ENCODE measurements at regions not wholly inside any gene's neighbourhood (a gene's known extent, or its start where the extent isn't known, plus 50 kb on each side); places are given as distances from the start of the nearest gene placed in this dataset.

DNA sequence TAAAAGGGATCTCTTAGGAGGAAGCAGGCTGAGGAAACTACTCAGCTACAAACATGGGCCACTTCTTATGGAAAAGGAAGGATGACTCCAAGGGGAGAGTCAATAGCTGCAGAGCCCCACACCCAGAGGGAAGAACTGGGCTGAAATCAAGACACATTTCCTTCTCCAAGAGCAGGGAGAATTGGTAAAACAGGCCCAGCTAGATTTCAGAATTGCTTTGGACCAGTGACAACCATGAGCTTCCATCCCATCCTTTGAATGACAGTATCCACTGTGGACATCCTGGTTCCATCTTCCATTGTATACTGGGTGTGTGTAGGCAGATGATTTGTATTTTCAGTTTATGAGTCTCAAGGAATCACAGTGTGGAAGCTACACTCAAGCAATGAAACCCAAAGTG, 267.5 kb downstream of the IRF8 start:
- no peak for DNase-seq

DNA sequence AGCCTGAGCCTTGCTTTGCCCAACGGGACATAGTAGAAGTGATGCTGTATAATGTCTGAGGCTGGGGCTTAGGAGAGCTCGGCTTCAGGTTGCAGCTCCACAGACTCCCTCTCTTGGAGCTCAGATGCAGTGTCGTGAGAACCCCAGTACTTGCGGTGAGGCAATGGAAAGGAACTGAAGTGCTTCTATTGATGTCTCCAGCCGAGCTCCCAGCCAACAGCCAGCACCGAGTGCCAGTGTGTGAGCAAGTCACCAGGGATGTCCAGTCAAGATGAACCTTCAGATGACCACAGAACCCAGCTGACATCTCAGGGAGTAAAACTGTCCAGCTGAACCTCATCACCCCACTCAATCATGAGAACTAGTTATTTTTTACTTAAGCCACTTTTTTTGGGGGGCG, 268.1 kb downstream of the IRF8 start:
- no peak for DNase-seq

DNA sequence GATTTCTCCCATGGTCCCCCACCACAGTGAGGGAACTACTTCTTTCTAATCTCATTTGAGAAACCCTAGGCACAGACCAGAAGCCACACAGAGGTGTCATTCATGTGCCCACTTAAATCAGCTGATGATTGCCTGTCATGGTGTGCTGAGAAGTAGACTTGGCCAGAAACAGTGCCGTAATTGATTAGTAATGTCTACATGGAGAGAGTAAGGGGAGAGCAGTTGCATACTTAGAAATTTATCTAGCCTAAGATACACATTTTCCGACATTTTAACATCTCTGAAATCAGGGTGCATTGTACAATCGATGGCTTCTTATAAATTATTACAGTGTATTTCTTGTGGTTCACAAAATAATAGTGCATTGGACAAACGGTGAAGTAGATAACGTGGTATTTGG, 271.8 kb downstream of the IRF8 start:
- DNase-seq = no peak

DNA sequence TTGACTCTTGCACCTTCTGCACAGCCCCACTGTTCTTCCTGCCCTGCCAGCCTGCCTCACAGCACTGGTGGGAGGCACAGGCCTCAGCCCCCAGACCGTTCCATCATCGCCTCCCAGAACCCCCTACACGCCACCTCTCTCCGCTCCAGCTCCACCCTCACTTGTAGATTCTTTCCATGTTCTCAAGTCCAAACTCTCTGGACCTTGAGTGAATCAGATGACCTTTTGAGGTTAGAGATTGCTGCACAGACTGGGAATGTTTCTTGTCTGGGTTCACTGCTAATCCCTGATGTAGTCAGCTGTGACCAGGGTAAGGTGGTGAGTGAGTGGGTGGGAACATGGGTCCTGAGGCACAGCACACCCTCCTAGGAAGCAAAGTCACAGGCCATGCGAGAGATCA, 272.4 kb downstream of the IRF8 start:
- DNase-seq = no peak

DNA sequence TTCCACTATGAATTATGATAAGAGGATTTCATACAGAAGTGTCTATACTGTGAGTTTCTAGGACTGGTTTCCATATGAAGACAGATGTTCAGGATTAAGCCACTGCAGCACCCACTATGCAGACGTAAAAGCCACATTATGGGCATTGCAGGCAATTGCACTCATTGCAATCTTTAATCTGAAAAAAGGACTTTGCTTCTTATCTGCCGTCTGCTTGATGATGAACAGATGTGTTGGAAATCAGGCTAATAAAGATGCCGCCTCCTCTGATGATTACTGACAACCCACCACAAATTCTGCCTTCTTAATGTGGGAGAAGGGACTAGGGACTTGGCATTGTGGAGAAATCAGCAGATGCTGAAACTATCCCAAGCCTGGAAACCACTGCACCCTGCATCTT, 276.9 kb downstream of the IRF8 start:
- no peak for DNase-seq

DNA sequence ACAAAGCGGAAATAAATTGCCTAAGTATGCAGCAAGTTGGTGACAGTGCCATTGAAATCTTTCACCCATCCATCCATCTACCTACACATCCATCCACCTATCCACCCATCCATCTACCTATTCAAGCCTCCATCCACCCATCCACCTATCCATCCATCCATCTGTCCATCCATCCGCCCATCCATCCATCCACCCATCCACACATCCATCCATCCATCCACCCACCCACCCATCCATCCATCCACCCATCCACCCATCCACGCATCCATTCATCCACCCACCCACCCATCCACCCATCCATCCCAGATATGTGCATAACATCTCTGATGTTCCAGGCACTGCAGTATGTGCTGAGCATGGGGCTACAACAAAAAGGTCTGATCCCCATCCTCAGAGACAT, 277.5 kb downstream of the IRF8 start:
- DNase-seq = no peak

DNA sequence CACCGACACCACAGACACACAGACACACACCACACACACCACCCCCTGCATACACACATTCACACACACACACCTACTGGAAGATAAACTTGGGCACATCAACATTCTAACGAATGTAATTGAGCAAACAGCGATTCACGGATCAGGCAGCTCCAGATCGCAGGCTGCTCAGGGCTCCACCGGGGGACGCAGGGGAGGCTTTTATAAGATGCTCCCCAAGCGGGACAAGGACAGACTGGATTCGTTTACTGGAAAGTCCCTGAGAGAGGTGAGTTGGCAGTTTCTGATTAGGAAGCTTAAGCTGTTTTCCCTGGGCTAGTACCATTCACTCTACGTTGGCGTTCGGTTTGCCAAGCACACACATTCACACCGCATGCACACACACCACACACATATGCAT, 281.3 kb downstream of the IRF8 start:
- no peak for DNase-seq

DNA sequence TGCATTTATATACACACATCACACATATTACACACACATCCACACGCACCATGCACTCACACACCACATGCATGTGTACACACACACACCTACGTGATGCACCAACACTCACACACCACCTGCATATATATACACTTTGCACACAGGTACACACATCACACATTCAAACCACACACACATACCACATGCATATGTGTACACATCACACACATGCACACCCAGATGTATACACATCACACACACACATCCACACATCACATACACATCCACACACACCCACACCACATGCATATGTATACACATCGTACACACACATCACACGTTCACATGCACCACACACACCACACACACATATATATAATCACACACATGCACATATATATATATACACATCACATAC, 281.8 kb downstream of the IRF8 start:
- DNase-seq = no peak

DNA sequence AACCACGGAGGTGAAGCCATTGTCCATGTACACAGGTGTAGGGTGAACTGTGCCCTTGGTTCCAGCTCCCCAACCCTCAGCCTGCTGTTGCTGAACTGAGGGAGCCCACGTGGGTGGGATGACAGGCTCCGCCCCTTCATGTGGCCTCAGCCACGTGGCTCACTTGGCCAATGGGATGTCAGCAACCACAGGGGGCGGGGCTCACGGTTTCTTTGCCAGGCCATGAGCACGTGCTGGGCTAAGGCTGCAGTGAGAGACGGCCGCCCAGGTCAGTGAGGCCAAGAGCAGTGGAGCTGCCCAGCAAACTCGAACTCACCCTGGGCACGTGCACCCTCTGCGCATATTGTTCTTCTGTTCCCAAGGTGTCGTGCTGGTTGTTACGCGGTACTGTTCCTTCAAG, 282.6 kb downstream of the IRF8 start:
- DNase-seq = no peak

DNA sequence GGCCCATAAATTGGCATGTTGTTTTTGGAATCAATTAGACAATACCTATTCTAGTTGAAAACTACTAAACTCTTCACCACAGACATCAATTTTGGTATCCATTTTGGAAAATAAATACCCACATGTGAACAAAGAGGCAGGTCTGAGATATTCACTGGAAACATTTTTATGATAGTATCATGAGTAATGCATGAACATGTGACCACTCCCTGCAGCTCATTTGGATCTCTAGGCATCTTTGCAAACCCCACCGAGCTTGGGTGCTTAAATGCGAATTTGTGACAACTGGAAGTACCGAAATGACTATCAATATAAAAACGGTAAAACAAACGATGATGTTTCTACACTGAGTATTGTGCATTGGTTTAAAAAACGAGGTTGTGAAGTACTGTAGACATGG, 285.2 kb downstream of the IRF8 start:
- DNase-seq = no peak

DNA sequence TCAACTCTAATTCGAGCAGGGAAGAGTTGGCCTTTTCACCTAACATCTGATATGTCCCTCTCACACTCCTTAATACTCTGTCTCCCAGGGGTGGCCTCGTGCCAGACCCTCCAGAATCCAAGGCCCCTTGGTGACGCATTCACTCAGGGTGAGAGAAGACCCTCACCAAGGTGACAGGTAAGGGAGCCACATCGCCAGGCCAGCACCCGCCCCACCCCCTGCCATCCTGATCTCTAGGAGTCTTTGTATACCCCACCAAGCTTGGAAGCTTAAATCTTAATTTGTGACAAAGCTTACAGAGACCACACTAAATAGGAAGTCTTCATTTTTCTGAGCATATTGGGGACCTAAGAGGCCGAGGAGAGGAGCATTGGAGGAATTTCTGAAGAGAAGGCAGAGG, 286.1 kb downstream of the IRF8 start:
- no peak for DNase-seq

DNA sequence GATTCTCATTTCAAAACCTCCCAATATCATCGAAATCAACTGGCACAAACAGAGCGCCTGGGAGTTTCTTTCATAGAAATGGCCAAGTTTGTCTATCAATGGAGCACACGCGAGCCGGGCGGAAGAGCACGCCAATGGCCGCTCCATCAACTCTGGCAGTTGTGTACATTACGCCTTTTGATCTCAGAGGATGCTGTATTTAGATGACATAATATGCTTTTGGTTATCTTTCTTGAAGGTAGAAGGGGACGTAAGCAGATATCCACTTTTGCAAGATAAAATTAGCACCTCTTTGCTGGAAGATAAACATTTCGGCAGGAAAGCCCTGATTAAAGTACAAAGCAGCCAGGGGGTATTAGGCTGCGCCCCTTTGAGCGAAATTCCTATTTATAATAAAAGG, 287.4 kb downstream of the IRF8 start:
- DNase-seq = no peak

DNA sequence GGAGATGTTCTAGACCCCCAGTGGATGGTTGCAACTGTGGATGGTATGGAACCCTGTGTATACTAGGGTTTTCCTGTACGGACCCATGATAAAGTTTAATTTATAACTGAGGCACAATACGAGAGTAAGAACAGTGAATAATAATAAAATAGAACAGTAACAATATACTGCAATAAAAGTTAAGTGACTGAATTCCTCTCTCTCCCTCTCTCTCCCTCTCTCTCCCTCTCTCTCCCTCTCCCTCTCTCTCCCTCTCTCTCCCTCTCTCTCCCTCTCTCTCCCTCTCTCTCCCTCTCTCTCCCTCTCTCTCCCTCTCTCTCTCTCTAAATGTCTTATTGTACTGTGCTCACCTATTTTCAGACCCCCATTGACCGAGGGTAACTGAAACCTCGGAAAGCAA, 291.0 kb downstream of the IRF8 start:
- no peak for DNase-seq

DNA sequence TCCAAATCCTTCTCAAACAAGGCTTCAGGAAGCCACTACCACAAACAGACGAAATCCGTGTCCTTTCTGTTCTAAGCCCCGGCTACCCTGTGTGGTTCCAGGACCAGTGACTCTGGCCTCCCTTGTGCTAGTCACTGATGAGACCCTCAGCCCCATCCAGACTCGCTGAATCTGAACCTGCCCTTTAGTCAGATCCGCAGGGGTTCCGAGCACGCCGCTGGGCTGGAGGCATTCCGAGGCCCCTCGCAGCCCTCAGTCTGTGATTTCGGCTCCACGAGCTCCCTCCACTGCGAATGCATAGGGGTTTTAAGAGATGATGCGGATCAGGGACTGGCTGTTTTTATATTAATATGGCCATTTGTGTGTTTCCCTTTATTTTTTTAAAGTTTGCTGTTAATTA, 292.7 kb downstream of the IRF8 start:
- no peak for DNase-seq

DNA sequence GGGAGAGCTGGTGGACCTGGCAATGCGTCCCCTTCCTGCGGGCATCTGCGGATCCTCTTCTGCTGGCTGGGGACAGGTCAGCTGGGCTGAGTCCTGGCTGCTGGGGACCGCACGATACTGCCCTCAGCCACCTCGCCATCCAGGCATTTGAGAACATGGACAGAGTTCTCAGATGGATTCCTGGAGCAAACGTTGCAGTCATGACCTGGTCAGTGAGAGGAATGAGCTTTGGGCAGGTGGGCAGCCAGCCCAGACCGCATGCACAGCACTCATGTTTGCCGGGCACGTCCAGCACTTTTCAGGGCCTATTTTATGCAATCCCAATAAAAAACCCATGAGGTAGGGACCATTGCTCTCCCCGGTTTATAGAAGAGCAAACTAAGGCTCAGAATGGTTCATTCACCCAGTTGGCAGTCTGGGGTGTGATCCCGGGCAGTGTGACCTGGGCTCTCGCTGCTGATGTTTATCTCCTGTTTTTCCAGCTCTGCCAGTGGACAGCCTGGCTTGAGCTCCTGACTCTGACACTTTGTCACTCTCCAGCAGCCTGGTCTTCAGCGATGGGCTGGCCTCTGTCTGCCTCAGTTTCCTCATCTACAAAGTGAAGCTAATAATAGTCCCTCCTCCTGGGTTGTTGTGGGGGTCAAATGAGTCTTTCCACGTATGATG, 294.7 kb downstream of the IRF8 start:
- no peak for DNase-seq

DNA sequence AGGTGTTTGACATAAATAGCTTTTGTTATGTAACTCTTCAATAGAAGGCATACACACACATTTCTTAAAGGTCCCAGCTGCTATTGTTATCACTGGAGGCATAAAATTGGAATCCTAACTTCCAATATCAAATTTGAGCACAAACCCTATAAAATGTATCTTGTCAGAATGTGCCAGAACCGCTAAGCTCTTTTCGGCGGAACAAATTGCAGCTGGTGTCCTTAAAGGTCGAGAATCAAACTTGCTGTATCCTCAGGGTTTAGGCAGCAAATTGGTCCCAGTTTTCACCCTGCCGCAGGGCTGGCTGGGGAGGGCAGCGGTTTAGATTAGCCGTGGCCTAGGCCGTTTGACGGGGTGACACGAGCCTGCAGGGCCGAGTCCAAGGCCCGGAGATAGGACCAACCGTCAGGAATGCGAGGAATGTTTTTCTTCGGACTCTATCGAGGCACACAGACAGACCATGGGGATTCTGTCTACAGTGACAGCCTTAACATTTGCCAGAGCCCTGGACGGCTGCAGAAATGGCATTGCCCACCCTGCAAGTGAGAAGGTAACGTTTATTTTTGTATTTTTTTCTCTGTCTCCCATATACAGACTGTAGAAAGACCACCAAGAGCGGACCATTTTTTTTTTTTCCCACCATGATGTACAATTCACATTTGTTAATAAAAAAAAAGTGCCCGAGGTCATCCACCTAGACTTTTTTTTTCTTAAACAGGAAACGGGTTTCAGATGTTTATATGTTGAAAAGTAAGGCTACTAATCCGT, 297.1 kb downstream of the IRF8 start:
- DNase-seq = no peak

DNA sequence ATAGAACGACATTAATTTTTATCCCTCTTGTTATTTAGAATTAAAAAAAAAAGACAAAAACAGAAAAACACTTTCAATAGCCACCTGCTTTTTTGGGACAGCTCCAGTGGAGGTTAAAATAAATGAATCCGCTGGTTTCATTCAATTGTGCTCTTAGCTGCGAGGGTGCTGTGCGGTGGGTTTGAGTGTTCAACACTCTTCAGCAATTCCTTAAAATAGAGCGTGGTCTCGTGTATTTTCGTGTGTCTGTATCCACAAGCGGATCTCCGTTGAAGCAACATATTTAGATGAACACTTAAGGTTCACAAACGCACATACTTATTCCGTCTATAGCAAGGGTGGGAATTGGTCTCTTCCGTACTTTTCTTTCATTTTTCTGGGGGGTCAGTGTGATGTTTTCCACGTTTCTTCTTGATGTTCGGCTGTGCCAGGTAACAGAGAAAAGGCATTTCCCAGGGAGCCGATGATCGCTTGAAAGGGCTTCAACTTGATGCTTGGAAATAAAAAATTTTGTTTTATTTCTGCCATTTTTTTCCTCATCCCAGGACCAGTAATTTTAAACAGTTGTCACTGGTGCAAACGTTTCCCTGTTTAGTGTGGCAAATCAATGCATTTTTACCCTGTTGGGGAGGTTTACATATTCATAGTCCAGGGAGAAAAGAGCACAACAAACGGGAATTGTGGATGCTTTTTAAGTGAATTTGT, 297.9 kb downstream of the IRF8 start:
- no peak for DNase-seq

DNA sequence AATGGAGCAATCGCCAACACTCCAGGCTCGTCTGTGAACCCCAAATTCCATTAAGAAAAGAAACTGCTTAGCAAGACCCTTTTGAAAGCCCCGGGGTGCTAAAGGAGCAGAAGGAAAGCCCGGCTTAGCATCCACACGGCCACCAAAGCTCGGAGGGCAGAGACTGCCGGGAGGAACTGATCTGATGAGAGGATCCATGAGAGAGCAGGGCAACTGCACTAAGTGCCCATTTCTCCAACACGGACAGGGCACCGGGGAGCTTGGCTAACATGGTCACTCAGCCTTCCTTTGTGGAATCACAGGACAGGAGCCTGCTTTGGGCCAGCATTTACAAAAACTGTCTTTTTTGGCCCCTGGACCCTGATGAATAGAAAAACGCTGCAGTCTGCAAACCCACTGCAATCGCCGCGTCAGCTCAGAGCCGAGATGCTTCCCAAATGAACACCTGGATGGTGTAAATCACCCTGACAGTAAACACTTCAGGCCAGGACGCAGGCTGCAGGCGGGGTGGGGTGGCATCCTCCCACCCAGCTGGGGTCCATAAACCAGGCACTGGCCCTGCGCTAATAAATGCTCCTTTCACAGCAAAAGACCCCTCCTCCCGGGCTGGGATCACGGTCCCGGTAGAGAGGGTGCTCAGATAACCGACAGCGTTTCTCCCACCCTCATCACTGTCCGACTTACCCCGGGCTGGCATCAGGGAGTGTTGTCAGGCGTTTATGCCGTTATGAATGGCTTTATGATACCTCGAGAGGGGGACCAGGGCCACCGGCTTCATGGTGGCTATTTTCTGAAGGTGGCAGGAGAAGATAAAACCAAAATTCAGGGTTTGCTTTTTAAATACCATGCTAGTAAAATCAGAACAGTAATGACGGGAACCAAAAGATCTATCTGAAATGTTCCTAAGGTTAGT, 299.5 kb downstream of the IRF8 start:
- DNase-seq = no peak

DNA sequence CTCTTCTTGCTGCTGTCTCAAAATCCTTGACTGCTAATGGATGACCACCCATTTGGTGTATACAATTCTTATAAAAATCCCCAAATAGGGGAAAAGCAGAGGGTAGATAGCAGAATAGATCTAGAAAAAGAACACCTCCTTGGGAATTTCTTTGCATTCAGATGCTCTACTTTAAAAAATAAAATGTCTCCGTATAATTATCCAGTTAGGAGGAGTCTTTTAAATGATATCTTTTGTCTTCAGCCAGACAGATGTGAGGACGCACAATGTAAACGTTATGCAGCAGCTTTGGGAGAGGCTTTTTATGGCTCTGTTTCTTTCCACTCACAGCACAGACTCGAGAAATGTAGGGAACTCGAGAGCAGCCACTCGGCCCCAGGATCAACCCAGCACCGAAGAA, 300.2 kb downstream of the IRF8 start:
- DNase-seq = no peak

DNA sequence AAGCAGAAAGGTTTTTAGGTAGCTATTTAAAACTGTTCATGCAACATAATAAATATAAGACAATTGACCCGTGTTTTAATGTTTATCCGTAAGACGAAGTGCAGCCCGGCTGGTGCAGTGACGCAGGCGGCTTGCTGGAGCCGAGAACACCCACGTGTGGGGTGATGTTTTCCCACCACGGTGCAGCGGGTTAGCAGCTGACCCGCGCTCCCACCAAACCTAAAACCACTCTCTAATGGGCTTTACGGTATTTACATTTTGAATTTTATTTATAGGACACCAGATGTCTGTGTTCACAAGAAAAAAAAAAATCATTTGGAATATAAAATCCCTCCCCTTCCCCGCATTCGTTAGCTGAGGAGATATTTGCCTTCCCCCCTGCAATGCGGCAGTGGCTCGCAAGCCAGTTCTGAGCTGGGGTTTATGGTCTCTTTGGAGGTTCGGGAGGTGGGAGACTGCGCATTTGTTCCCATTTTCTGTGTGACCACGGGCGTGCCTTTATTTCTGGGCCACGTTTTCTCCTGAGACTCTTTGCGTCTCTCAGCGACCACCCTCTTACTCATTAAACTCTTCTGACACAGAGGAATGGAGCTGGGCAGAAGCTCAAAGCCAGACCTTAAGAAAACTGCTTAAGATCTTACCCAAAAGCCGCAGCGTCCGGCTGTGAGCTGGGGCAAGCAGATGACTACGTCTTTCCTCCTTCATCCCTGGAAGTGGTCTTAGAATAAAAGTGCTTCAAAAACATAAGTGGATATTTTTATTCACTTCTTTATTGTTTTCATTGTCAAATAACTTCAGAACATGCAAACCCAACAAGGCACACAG, 301.1 kb downstream of the IRF8 start:
- no peak for DNase-seq

DNA sequence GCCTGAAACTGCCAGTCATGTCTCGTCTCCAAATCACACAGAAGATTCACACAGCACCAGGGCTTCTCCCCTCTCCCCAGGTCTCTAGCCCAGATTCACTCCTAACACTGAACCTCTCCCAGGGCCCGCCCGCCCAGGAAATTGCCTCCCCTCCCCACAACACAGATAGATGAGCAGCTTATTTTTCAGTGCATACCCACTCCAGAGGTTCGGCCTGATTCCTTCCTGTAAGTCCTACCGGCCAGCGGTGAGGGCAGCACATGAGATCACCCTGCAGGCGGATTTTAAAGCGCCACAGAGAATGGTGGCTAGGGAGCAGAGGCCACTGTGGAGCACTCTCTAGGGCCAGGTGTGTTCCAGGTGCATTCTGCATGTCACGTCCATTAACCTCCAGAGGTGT, 301.8 kb downstream of the IRF8 start:
- no peak for DNase-seq

DNA sequence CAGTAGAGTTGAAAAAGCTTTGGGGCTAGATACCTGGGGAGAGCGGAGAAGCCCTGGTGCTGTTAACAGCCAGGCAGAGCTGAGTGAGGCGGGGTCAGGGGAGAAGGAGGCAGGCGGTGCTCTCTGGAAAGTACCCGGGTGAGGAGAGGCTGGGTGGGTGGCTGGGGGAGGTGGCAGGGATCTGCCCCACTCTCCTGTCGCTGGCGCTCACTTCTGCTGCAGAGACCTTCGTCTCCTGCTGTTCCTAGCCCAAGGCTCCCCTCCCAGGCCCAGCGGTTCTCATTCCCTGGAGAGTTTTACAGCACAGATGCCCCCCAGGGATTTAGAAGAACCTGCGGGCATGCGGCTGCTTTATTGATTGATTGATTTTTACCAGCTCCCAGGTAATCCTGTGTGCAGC, 302.8 kb downstream of the IRF8 start:
- DNase-seq = no peak
